GM12892 (cell line): ENCODE measurements at regions not wholly inside any gene's neighbourhood (a gene's known extent, or its start where the extent isn't known, plus 50 kb on each side); places are given as distances from the start of the nearest gene placed in this dataset.

Source experiments
- POLR2A ChIP-seq: IDR thresholded peaks from 2 replicates; pipeline ENCODE4 v1.6.1; 2011; ENCODE audit warnings: low read depth, low read length, control low read depth
- POLR2AphosphoS5 ChIP-seq: IDR thresholded peaks from 2 replicates; pipeline ENCODE4 v1.6.1; 2011; ENCODE audit warnings: low read depth, low read length, control low read depth
- TAF1 ChIP-seq: IDR thresholded peaks from 2 replicates; pipeline ENCODE4 v1.6.1; 2011; ENCODE audit warnings: low read depth, mild to moderate bottlenecking, control low read depth, low read length, borderline replicate concordance

- TF ChIP-seq TAF1 (no peak), POLR2AphosphoS5 (no peak), POLR2A (no peak)
Measured at GRCh38 chrX:117301086-117301485, 815.5 kb downstream of the KLHL13 start.
